ENCODE measurements at regions not wholly inside any gene's neighbourhood (a gene's known extent, or its start where the extent isn't known, plus 50 kb on each side); places are given as distances from the start of the nearest gene placed in this dataset.

GRCh38 chr21:27636656-27637055 is 669.8 kb upstream of the ADAMTS5 start:
- H3K4me3 ChIP-seq (ENCODE audit: low read depth, low read length, poor library complexity, severe bottlenecking), result no peak overlapping the region
- H3K36me3 ChIP-seq (ENCODE audit: insufficient read depth, low read length, poor library complexity, severe bottlenecking), result no peaks in the 10 kb centered on the region
- TF ChIP-seq CTCF (conservative IDR thresholded peaks at IDR 0.05; ENCODE audit: low read depth, low read length), result no peak
- no peak for TF ChIP-seq EZH2 (IDR thresholded peaks at IDR 0.05; ENCODE audit: borderline replicate concordance, low read depth, low read length, poor library complexity, severe bottlenecking)
- POLR2A ChIA-PET (ENCODE audit: low non-redundant PET), result no interaction called here
- intact Hi-C loops (cut with micrococcal nuclease; ENCODE audit: unreplicated experiment), result no loop called here
- no peak for DNase-seq (ENCODE audit: low spot score)
- no peaks in the 10 kb centered on the region for H3K27me3 ChIP-seq (replicated peaks; ENCODE audit: insufficient read depth, low read depth, low read length, poor library complexity)
- no peaks in the 10 kb centered on the region for H3K4me1 ChIP-seq (ENCODE audit: insufficient read depth, low read length, poor library complexity, severe bottlenecking)
- H3K9me3 ChIP-seq (ENCODE audit: low read depth, low read length, poor library complexity, severe bottlenecking), result peaks cover 4% of the 10 kb centered on the region
- CTCF ChIA-PET, result no interaction called here
- no TSS peak for BruUV-seq (replicated peaks)
- no peak overlapping the region for H3K27ac ChIP-seq (ENCODE audit: low read depth, low read length, poor library complexity, severe bottlenecking)

- no peaks in the 10 kb centered on the region for H3K27me3 ChIP-seq (replicated peaks; ENCODE audit: insufficient read depth, low read depth, low read length, poor library complexity)
- TF ChIP-seq CTCF (conservative IDR thresholded peaks at IDR 0.05; ENCODE audit: low read depth, low read length), result no peak
- no peak for TF ChIP-seq EZH2 (IDR thresholded peaks at IDR 0.05; ENCODE audit: borderline replicate concordance, low read depth, low read length, poor library complexity, severe bottlenecking)
- H3K4me3 ChIP-seq (ENCODE audit: low read depth, low read length, poor library complexity, severe bottlenecking), result no peak overlapping the region
- POLR2A ChIA-PET (ENCODE audit: low non-redundant PET), result no interaction called here
- H3K9me3 ChIP-seq (ENCODE audit: low read depth, low read length, poor library complexity, severe bottlenecking), result peaks cover 4% of the 10 kb centered on the region
- BruUV-seq (replicated peaks), result no TSS peak
- intact Hi-C loops (cut with micrococcal nuclease; ENCODE audit: unreplicated experiment), result no loop called here
- H3K4me1 ChIP-seq (ENCODE audit: insufficient read depth, low read length, poor library complexity, severe bottlenecking), result no peaks in the 10 kb centered on the region
- no peaks in the 10 kb centered on the region for H3K36me3 ChIP-seq (ENCODE audit: insufficient read depth, low read length, poor library complexity, severe bottlenecking)
- no peak overlapping the region for H3K27ac ChIP-seq (ENCODE audit: low read depth, low read length, poor library complexity, severe bottlenecking)
- no peak for DNase-seq (ENCODE audit: low spot score)
- CTCF ChIA-PET, result no interaction called here
These were observed 666.7 kb upstream of the ADAMTS5 start for GRCh38 chr21:27633631-27634030.

GRCh38 chr21:27631471-27631870 is 664.6 kb upstream of the ADAMTS5 start:
- Histone ChIP-seq H3K9me3 (ENCODE audit: low read depth, low read length, poor library complexity, severe bottlenecking) (peaks cover 4% of the 10 kb centered on the region), H3K36me3 (ENCODE audit: insufficient read depth, low read length, poor library complexity, severe bottlenecking) (no peaks in the 10 kb centered on the region), H3K4me3 (ENCODE audit: low read depth, low read length, poor library complexity, severe bottlenecking) (no peak overlapping the region), H3K27ac (ENCODE audit: low read depth, low read length, poor library complexity, severe bottlenecking) (no peak overlapping the region), H3K4me1 (ENCODE audit: insufficient read depth, low read length, poor library complexity, severe bottlenecking) (no peaks in the 10 kb centered on the region), H3K27me3 (replicated peaks; ENCODE audit: insufficient read depth, low read depth, low read length, poor library complexity) (no peaks in the 10 kb centered on the region)
- intact Hi-C loops (cut with micrococcal nuclease; ENCODE audit: unreplicated experiment), result no loop called here
- ChIA-PET POLR2A (ENCODE audit: low non-redundant PET) (no interaction called here), CTCF (no interaction called here)
- no peak for DNase-seq (ENCODE audit: low spot score)
- TF ChIP-seq EZH2 (IDR thresholded peaks at IDR 0.05; ENCODE audit: borderline replicate concordance, low read depth, low read length, poor library complexity, severe bottlenecking) (no peak), CTCF (conservative IDR thresholded peaks at IDR 0.05; ENCODE audit: low read depth, low read length) (no peak)
- no TSS peak for BruUV-seq (replicated peaks)

All from A673 (cell line).